Osteoblast (primary cell): ENCODE measurements at regions not wholly inside any gene's neighbourhood (a gene's known extent, or its start where the extent isn't known, plus 50 kb on each side); places are given as distances from the start of the nearest gene placed in this dataset.

Experiments used
- DNase-seq: peaks from one replicate; pipeline ENCODE4 v3.0.0; 2011; ENCODE audit warnings: low spot score, mixed read lengths; ENCODE audit not compliant: insufficient read length; ENCODE audit errors: missing footprints
- H2AFZ ChIP-seq: 2 replicates; pipeline ENCODE4 v1.6.0; 2011; ENCODE audit warnings: mild to moderate bottlenecking, low read length
- H3K27ac ChIP-seq: 2 replicates; pipeline ENCODE4 v1.5.1; 2011; ENCODE audit warnings: mild to moderate bottlenecking, low read depth, low read length, moderate library complexity
- H3K27me3 ChIP-seq: 2 replicates; pipeline ENCODE4 v1.6.0; 2012; ENCODE audit warnings: mild to moderate bottlenecking, control low read depth, inconsistent platforms, low read length, moderate library complexity; ENCODE audit not compliant: insufficient read depth
- H3K36me3 ChIP-seq: 2 replicates; pipeline ENCODE4 v1.5.1; 2011; ENCODE audit warnings: mild to moderate bottlenecking, low read length, control low read depth, moderate library complexity; ENCODE audit not compliant: insufficient read depth
- H3K4me1 ChIP-seq: 2 replicates; pipeline ENCODE4 v1.5.1; 2011; ENCODE audit warnings: mild to moderate bottlenecking, low read length, control low read depth, moderate library complexity; ENCODE audit not compliant: insufficient read depth
- H3K4me2 ChIP-seq: 2 replicates; pipeline ENCODE4 v1.6.0; 2011; ENCODE audit warnings: mild to moderate bottlenecking, low read length; ENCODE audit not compliant: insufficient read depth
- H3K4me3 ChIP-seq: fragments of 200-600 bp; sonication (generic); 3 replicates; pipeline ENCODE4 v1.5.1; 2012; ENCODE audit warnings: mild to moderate bottlenecking, low read length, inconsistent platforms; ENCODE audit not compliant: insufficient read depth
- H3K79me2 ChIP-seq: 2 replicates; pipeline ENCODE4 v1.6.0; 2012; ENCODE audit warnings: mild to moderate bottlenecking, low read length, control low read depth, inconsistent platforms; ENCODE audit not compliant: insufficient read depth
- H3K9me3 ChIP-seq: 2 replicates; pipeline ENCODE4 v1.5.1; 2011; ENCODE audit warnings: low read depth, low read length, control low read depth
- H4K20me1 ChIP-seq: 2 replicates; pipeline ENCODE4 v1.6.0; 2012; ENCODE audit warnings: mild to moderate bottlenecking, low read length, control low read depth; ENCODE audit not compliant: insufficient read depth
- CTCF ChIP-seq: IDR thresholded peaks from 2 replicates; pipeline ENCODE4 v1.5.1; 2011; ENCODE audit warnings: mild to moderate bottlenecking, low read depth, low read length, moderate library complexity; ENCODE audit errors: extremely low read depth

- H3K4me3 ChIP-seq, result no peak overlapping the region
- no peak for TF ChIP-seq CTCF
- no peak for DNase-seq
- no peaks in the 10 kb centered on the region for H3K36me3 ChIP-seq
- no peak overlapping the region for H2AFZ ChIP-seq
- no peaks in the 10 kb centered on the region for H3K4me1 ChIP-seq
- no peak overlapping the region for H3K27ac ChIP-seq
- H3K9me3 ChIP-seq, result no peaks in the 10 kb centered on the region
- H3K79me2 ChIP-seq, result no peaks in the 10 kb centered on the region
- no peak overlapping the region for H3K4me2 ChIP-seq
- H3K27me3 ChIP-seq, result peaks cover 4% of the 10 kb centered on the region
- H4K20me1 ChIP-seq, result no peaks in the 10 kb centered on the region
These were observed 142.4 kb downstream of the DACT1 start for GRCh38 chr14:58780185-58780584.

- H3K9me3 ChIP-seq, result no peaks in the 10 kb centered on the region
- no peak overlapping the region for H2AFZ ChIP-seq
- no peak for TF ChIP-seq CTCF
- no peaks in the 10 kb centered on the region for H3K36me3 ChIP-seq
- H3K27me3 ChIP-seq, result peaks cover 4% of the 10 kb centered on the region
- H3K79me2 ChIP-seq, result no peaks in the 10 kb centered on the region
- H3K4me3 ChIP-seq, result no peak overlapping the region
- no peak overlapping the region for H3K4me2 ChIP-seq
- H3K4me1 ChIP-seq, result no peaks in the 10 kb centered on the region
- no peaks in the 10 kb centered on the region for H4K20me1 ChIP-seq
- no peak overlapping the region for H3K27ac ChIP-seq
- no peak for DNase-seq
These were observed 142.8 kb downstream of the DACT1 start for GRCh38 chr14:58780605-58781004.

- Histone ChIP-seq H3K9me3 (no peaks in the 10 kb centered on the region), H2AFZ (no peak overlapping the region), H3K27me3 (peaks cover 15% of the 10 kb centered on the region), H3K27ac (no peak overlapping the region), H3K4me2 (no peak overlapping the region), H3K36me3 (no peaks in the 10 kb centered on the region), H3K79me2 (no peaks in the 10 kb centered on the region), H3K4me1 (no peaks in the 10 kb centered on the region), H3K4me3 (no peak overlapping the region), H4K20me1 (no peaks in the 10 kb centered on the region)
- DNase-seq, result no peak
- no peak for TF ChIP-seq CTCF
These were observed 144.2 kb downstream of the DACT1 start for GRCh38 chr14:58782011-58782410.

- H3K4me1 ChIP-seq, result no peaks in the 10 kb centered on the region
- no peaks in the 10 kb centered on the region for H3K79me2 ChIP-seq
- no peak overlapping the region for H3K4me2 ChIP-seq
- H3K4me3 ChIP-seq, result no peak overlapping the region
- H2AFZ ChIP-seq, result no peak overlapping the region
- no peaks in the 10 kb centered on the region for H3K36me3 ChIP-seq
- H3K27ac ChIP-seq, result no peak overlapping the region
- H3K27me3 ChIP-seq, result peaks cover 21% of the 10 kb centered on the region
- peak; percentile 39 for DNase-seq
- no peaks in the 10 kb centered on the region for H3K9me3 ChIP-seq
- no peaks in the 10 kb centered on the region for H4K20me1 ChIP-seq
- no peak for TF ChIP-seq CTCF
These were observed 146.2 kb downstream of the DACT1 start for GRCh38 chr14:58783792-58784511.
